ENCODE measurements at regions not wholly inside any gene's neighbourhood (a gene's known extent, or its start where the extent isn't known, plus 50 kb on each side); places are given as distances from the start of the nearest gene placed in this dataset.

GRCh38 chr4:53908661-53909078 is 155.7 kb downstream of the CHIC2 start:
- intact Hi-C loops (cut with micrococcal nuclease; ENCODE audit: unreplicated experiment) = loop anchor here (1.0 to 10.0 kb wide), 5 partner anchors 22 to 711 kb away; no protein-coding TSS in a partner anchor
- CTCF ChIA-PET (ENCODE audit: low intra/inter-chr PET ratio, low total read pairs) = interaction anchor here (1.5 to 3.2 kb wide), 4 partner anchors 21 to 325 kb away, joined by 5 to 24 read pairs (median 14); partner anchors contain the start of gene PDGFRA
- POLR2A ChIA-PET = no interaction called here
- TF ChIP-seq POGZ (CRISPR knock-in tag; IDR thresholded peaks at IDR 0.05) (peak; percentile 58; the same call in 1 of the 2 replicates), BCL6 (CRISPR knock-in tag; IDR thresholded peaks at IDR 0.05) (no peak), PRPF4 (IDR thresholded peaks at IDR 0.05; ENCODE audit: low read depth, low read length, poor library complexity, severe bottlenecking) (no peak), ZNF891 (CRISPR knock-in tag; IDR thresholded peaks at IDR 0.05) (no peak), ZNF800 (CRISPR knock-in tag; IDR thresholded peaks at IDR 0.05) (peak; percentile 45; the same call in 1 of the 2 replicates), SRSF1 (optimal IDR thresholded peaks at IDR 0.05; ENCODE audit: low read depth, low read length) (no peak), SMARCC2 (IDR thresholded peaks at IDR 0.05) (no peak), ARNT2 (CRISPR knock-in tag; IDR thresholded peaks at IDR 0.05; ENCODE audit: low read depth) (no peak), ZNF350 (CRISPR knock-in tag; IDR thresholded peaks at IDR 0.05; ENCODE audit: borderline replicate concordance, low read depth) (no peak), ZBTB20 (CRISPR knock-in tag; IDR thresholded peaks at IDR 0.05; ENCODE audit: borderline replicate concordance, low read depth) (no peak), ZFY (CRISPR knock-in tag; IDR thresholded peaks at IDR 0.05) (no peak), CEBPG (CRISPR knock-in tag; IDR thresholded peaks at IDR 0.05) (peak; percentile 70), ZNF430 (CRISPR knock-in tag; IDR thresholded peaks at IDR 0.05) (no peak), ZNF10 (CRISPR knock-in tag; IDR thresholded peaks at IDR 0.05; ENCODE audit: borderline replicate concordance, low read depth) (no peak), SAP130 (CRISPR knock-in tag; IDR thresholded peaks at IDR 0.05; ENCODE audit: low read depth) (peak; percentile 46; the same call in 1 of the 2 replicates), ZSCAN9 (CRISPR knock-in tag; IDR thresholded peaks at IDR 0.05; ENCODE audit: borderline replicate concordance) (peak; percentile 72; the same call in 1 of the 2 replicates)
- TF ChIP-seq, protein P1, sequence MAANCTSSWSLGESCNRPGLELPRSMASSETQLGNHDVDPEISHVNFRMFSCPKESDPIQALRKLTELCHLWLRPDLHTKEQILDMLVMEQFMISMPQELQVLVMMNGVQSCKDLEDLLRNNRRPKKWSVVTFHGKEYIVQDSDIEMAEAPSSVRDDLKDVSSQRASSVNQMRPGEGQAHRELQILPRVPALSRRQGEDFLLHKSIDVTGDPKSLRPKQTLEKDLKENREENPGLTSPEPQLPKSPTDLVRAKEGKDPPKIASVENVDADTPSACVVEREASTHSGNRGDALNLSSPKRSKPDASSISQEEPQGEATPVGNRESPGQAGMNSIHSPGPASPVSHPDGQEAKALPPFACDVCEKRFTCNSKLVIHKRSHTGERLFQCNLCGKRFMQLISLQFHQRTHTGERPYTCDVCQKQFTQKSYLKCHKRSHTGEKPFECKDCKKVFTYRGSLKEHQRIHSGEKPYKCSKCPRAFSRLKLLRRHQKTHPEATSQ (CRISPR knock-in tag; IDR thresholded peaks at IDR 0.05; ENCODE audit: borderline replicate concordance) = no peak
- TF ChIP-seq, protein P2, sequence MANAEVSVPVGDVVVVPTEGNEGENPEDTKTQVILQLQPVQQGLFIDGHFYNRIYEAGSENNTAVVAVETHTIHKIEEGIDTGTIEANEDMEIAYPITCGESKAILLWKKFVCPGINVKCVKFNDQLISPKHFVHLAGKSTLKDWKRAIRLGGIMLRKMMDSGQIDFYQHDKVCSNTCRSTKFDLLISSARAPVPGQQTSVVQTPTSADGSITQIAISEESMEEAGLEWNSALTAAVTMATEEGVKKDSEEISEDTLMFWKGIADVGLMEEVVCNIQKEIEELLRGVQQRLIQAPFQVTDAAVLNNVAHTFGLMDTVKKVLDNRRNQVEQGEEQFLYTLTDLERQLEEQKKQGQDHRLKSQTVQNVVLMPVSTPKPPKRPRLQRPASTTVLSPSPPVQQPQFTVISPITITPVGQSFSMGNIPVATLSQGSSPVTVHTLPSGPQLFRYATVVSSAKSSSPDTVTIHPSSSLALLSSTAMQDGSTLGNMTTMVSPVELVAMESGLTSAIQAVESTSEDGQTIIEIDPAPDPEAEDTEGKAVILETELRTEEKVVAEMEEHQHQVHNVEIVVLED (CRISPR knock-in tag; IDR thresholded peaks at IDR 0.05; ENCODE audit: borderline replicate concordance) = no peak

More at GRCh38 chr4:53908661-53909078, 155.7 kb downstream of the CHIC2 start:
- peak overlapping the region; percentile 45 for H3K4me2 ChIP-seq (ENCODE audit: low read depth, low read length)
- H3K27ac ChIP-seq (ENCODE audit: extremely low read length, insufficient read depth, low read length) = no peak overlapping the region
- H3K79me2 ChIP-seq (ENCODE audit: insufficient read depth, low read length) = no peaks in the 10 kb centered on the region
- peak; percentile 90 for ATAC-seq
- no peak overlapping the region for H2AFZ ChIP-seq (ENCODE audit: low read length)
- 7% methylated on average over 8 of the region's 8 CpGs for WGBS (ENCODE audit: low lambda C conversion rate)
- in situ Hi-C loops (cut with HindIII; ENCODE audit: extremely low pct_ligation_motif_present, low pct_unique_long_range_greater_than_20kb) = loop anchor here (10.0 to 25.0 kb wide), 2 partner anchors 316 to 896 kb away; partner anchors contain the start of gene PDGFRA
- peak overlapping the region in 1 of 3 experiments; percentile 15; a peak in 1 of 6 replicates for H3K4me3 ChIP-seq (replicated peaks in 1 of 3; ENCODE audit: insufficient read depth in 1 of 3, low read depth in 2 of 3, low read length in 3 of 3)
- BruUV-seq (replicated peaks) = no TSS peak
- peaks cover 41% of the 10 kb centered on the region for H3K4me1 ChIP-seq (ENCODE audit: insufficient read depth, low read length)
- FAIRE-seq = peak; percentile 94
- H3K36me3 ChIP-seq (replicated peaks in 1 of 2; ENCODE audit: control insufficient read depth in 1 of 2, insufficient read depth in 2 of 2, low read length in 2 of 2) = no peaks in the 10 kb centered on the region
- DNase-seq (ENCODE audit: low spot score) = peak; percentile 83
- peaks cover 0 to 10% of the 10 kb centered on the region in 2 experiments; a peak in 3 of 5 replicates for H3K27me3 ChIP-seq (ENCODE audit: control insufficient read depth in 1 of 2, insufficient read depth in 2 of 2, low read length in 2 of 2)
- no peak overlapping the region for H3K9ac ChIP-seq (ENCODE audit: insufficient read depth, low read depth, low read length)
- H4K20me1 ChIP-seq (ENCODE audit: insufficient read depth, low read length) = no peaks in the 10 kb centered on the region
- H3K9me3 ChIP-seq (ENCODE audit: low read length) = no peaks in the 10 kb centered on the region
